ENCODE measurements at regions not wholly inside any gene's neighbourhood (a gene's known extent, or its start where the extent isn't known, plus 50 kb on each side); places are given as distances from the start of the nearest gene placed in this dataset.

DNA sequence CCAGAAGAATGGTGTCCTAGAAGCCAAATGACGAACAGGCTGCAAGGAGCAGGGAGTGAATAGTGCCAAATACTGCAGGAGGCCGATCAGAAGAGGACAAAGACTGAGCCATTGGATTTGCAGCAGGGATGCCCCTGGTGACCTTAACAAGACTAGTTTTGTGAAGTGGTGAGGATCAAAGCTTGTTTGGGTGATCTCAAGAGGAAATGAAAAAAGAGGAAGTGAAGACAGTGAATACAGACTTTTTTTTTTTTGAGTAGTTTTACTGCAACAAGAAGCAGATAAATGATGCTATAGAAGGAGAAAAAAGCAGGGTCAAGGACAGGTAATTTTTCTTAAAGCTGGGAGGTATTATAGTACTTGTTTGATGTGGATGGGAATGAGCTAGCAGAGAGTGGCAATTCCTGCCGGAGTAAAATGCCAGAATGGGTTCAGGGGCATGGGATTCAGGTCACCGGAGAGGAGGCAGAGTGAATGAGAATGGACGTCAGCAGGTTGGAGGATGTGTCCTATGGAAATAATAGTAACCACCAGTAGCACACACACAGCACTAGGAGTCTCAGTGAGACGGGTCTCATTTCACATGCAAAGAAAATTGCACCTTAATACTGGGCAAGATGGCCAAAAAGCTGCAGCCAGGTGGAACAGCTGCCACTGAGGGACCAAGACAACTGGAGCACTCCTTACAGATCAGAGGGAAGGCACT lies 345.8 kb upstream of the CCDC196 start:
- TF ChIP-seq, protein P1, sequence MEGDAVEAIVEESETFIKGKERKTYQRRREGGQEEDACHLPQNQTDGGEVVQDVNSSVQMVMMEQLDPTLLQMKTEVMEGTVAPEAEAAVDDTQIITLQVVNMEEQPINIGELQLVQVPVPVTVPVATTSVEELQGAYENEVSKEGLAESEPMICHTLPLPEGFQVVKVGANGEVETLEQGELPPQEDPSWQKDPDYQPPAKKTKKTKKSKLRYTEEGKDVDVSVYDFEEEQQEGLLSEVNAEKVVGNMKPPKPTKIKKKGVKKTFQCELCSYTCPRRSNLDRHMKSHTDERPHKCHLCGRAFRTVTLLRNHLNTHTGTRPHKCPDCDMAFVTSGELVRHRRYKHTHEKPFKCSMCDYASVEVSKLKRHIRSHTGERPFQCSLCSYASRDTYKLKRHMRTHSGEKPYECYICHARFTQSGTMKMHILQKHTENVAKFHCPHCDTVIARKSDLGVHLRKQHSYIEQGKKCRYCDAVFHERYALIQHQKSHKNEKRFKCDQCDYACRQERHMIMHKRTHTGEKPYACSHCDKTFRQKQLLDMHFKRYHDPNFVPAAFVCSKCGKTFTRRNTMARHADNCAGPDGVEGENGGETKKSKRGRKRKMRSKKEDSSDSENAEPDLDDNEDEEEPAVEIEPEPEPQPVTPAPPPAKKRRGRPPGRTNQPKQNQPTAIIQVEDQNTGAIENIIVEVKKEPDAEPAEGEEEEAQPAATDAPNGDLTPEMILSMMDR (IDR thresholded peaks at IDR 0.05): no peak
- TF ChIP-seq POLR2AphosphoS5 (IDR thresholded peaks at IDR 0.05): no peak
